Large intestine (tissue), 3 donors: ENCODE measurements at regions not wholly inside any gene's neighbourhood (a gene's known extent, or its start where the extent isn't known, plus 50 kb on each side); places are given as distances from the start of the nearest gene placed in this dataset.
"Not testable (repeated sequence)": the region's sequence is repeated elsewhere in the genome, so short reads cannot be mapped to it uniquely, and the experiment has no call there.

Experiments
- DNase-seq, 2 donors: peaks; one replicate each; pipeline versions ENCODE4 v3.0.0 to v3.0.0-alpha.2; 2013
- H3K27ac ChIP-seq: one replicate; pipeline ENCODE4 v1.5.1; 2013; ENCODE audit warnings: low read length
- H3K27me3 ChIP-seq: 2 replicates; pipeline ENCODE4 v1.6.1; 2013; ENCODE audit warnings: low read length; ENCODE audit not compliant: control insufficient read depth, insufficient read depth
- H3K36me3 ChIP-seq: 2 replicates; pipeline ENCODE4 v1.6.1; 2013; ENCODE audit warnings: low read length; ENCODE audit not compliant: control insufficient read depth, insufficient read depth
- H3K4me1 ChIP-seq: one replicate; pipeline ENCODE4 v1.6.1; 2013; ENCODE audit warnings: low read length; ENCODE audit not compliant: control insufficient read depth, insufficient read depth
- H3K4me3 ChIP-seq: one replicate; pipeline ENCODE4 v1.5.1; 2013; ENCODE audit warnings: low read length
- H3K9me3 ChIP-seq: one replicate; pipeline ENCODE4 v1.6.1; 2013; ENCODE audit warnings: mild to moderate bottlenecking, low read depth, low read length, moderate library complexity; ENCODE audit not compliant: control insufficient read depth
- WGBS: methylation state at CpG from one replicate; pipeline ENCODE4 v1.1.5; 2013; ENCODE audit warnings: low lambda C conversion rate; ENCODE audit not compliant: insufficient coverage; 5-methylcytosine and 5-hydroxymethylcytosine counted together

DNA sequence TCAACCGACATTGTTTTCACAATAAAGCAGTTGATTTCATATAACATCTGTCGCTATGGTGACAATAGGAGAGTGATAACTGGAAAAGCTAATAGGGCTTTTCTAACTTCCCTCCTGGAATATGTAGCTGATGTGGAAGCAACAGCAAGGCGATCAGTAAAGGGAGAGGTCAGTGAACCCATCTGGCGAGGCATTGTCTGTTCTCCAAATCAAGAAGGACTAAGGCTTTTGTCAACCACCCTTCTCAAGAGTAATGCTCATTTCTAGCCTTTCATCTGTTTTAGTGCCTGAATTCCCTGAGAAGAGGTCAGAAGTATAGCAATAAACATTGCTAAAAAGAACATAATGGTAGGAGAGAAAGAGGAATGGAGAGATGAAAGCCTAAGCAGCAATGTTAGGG, 201.3 kb downstream of the AKAP7 start:
- 80% methylated on average over 1 of the region's 4 CpGs for WGBS
- Histone ChIP-seq H3K4me1 (no peaks in the 10 kb centered on the region), H3K4me3 (no peak overlapping the region), H3K9me3 (no peaks in the 10 kb centered on the region), H3K36me3 (no peaks in the 10 kb centered on the region), H3K27ac (no peak overlapping the region), H3K27me3 (no peaks in the 10 kb centered on the region)
- DNase-seq, result no peak

DNA sequence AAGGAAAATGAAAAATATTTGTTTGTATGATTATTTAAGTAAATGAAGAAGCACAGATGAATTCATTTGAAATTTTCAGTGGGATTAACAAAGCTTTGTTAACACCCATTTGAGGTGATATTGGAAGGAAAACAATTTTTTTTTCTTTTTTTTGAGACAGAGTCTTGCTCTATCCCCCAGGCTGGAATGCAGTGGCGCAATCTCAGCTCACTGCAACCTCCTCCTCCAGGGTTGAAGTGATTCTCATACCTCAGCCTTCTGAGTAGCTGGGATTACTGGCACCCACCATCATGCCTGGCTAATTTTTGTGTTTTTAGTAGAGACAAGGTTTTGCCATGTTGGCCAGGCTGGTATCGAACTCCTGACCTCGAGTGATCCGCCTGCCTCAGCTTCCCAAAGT, 211.6 kb downstream of the AKAP7 start:
- not testable (repeated sequence) for H3K4me3 ChIP-seq, H3K36me3 ChIP-seq, H3K9me3 ChIP-seq, H3K27me3 ChIP-seq, DNase-seq, H3K27ac ChIP-seq
- WGBS, result 100% methylated on average over 2 of the region's 4 CpGs
- peaks cover 27% of the 10 kb centered on the region for H3K4me1 ChIP-seq

DNA sequence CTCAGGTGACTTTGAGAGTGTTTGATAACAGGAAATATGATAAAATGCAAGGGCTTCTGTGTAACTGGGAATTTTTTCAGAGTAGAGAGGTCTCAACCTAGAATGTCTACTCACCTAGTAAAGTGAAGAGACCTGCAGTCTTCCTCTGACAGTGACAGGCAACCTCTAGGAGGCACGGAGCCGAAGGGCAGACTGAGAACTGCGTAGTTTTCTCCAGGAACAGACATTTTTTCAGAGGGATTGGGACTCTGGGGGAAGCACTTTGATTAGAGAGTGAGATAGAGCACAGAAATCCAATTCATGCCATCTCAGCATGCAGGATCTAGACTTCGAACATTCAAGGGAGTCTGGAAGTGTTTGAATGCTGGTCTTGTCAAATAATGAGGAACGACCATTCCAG, 213.3 kb downstream of the AKAP7 start:
- Histone ChIP-seq H3K4me1 (peaks cover 27% of the 10 kb centered on the region), H3K9me3 (no peaks in the 10 kb centered on the region), H3K36me3 (no peaks in the 10 kb centered on the region), H3K27me3 (no peaks in the 10 kb centered on the region), H3K27ac (no peak overlapping the region), H3K4me3 (no peak overlapping the region)
- DNase-seq, result no peak
- WGBS, result 80% methylated on average over 1 of the region's 5 CpGs

DNA sequence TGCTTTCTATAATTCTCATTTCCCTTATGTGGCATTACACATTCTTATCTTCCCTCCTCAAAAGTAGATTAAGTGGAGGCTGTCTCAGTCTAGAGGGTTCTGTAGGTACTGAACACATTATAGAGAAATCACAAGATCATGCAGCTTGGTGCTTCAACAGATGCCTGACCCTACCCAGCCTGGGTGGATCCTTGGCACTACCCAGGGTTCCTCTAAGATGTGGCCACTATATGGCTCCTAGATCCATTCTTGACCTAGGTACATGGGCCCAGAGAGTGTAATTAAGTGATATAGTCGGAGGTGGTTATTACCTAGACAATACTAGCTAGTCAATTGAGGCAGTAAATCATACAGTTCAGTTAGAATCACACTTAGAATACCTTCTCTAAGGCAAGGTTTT, 213.9 kb downstream of the AKAP7 start:
- Histone ChIP-seq H3K9me3 (no peaks in the 10 kb centered on the region), H3K27me3 (no peaks in the 10 kb centered on the region), H3K4me3 (no peak overlapping the region), H3K36me3 (no peaks in the 10 kb centered on the region), H3K4me1 (peaks cover 27% of the 10 kb centered on the region), H3K27ac (no peak overlapping the region)
- no CpG with 5 or more reads among the region's 1 CpG for WGBS
- no peak for DNase-seq

DNA sequence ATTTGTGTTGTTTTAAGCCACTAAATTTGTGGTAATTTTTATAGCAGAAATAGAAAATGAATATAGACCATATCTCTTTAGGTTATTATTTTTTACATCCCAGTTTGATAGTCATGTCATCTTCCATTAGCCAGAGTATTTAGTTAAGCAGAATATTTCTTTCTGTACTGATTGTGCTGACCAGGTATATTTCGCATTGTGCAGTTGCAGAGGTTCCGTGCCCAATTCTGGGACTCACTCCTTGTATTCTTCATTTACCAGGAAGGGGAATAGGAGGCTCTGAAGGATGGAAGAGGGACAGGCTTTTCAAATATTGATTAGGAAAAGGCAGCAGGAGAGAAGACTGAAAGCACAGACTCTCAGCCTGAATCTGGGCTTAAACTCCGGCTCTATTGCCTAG, 217.8 kb downstream of the AKAP7 start:
- no peak overlapping the region for H3K27ac ChIP-seq
- H3K9me3 ChIP-seq, result no peaks in the 10 kb centered on the region
- no peaks in the 10 kb centered on the region for H3K36me3 ChIP-seq
- WGBS, result no CpG with 5 or more reads among the region's 3 CpGs
- no peaks in the 10 kb centered on the region for H3K27me3 ChIP-seq
- no peak for DNase-seq
- peaks cover 25% of the 10 kb centered on the region for H3K4me1 ChIP-seq
- H3K4me3 ChIP-seq, result no peak overlapping the region

DNA sequence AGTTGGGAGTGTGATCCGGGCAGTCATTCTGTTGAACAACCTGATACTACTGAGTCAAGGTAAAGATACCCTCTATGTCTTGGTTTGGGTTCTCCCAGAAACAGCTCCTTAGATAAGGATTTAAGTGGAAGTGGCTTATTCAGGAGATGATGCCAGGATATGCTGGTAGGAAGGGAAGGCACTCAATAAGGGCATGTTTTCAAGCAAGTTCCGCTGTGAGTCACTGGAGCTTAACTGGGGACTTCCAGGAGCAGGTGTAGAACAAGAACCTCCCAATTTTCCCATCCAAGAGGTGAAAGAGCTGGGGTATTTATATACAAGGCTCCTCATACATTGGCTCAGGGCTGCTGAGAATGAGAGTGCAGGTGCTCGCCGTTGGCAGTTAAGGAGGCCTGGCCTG, 218.6 kb downstream of the AKAP7 start:
- Histone ChIP-seq H3K27ac (no peak overlapping the region), H3K9me3 (no peaks in the 10 kb centered on the region), H3K4me1 (peaks cover 17% of the 10 kb centered on the region), H3K36me3 (no peaks in the 10 kb centered on the region), H3K27me3 (no peaks in the 10 kb centered on the region), H3K4me3 (no peak overlapping the region)
- no CpG with 5 or more reads among the region's 4 CpGs for WGBS
- DNase-seq, result no peak

DNA sequence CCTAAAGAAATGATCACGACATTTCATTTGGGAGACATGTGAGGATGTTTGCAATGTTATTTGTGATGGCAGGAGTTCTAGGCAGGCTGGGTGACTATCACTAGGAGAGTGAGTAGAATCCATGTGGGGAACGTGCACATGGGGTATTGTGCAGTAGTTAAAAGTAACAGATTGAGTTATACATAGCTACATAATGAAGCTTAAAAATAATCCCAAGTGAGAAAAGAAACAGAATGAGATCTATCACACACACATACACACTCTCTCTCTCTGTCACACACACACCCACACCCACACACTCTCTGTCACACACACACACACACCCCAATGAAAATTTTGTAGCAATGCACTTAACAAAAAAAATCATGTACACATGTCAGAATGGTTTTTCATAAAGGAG, 218.7 kb upstream of the ARG1 start:
- Histone ChIP-seq H3K4me3 (no peak overlapping the region), H3K4me1 (peaks cover 14% of the 10 kb centered on the region), H3K27ac (no peak overlapping the region), H3K27me3 (no peaks in the 10 kb centered on the region), H3K36me3 (no peaks in the 10 kb centered on the region), H3K9me3 (no peaks in the 10 kb centered on the region)
- WGBS, result no CpG with 5 or more reads among the region's 2 CpGs
- no peak for DNase-seq

DNA sequence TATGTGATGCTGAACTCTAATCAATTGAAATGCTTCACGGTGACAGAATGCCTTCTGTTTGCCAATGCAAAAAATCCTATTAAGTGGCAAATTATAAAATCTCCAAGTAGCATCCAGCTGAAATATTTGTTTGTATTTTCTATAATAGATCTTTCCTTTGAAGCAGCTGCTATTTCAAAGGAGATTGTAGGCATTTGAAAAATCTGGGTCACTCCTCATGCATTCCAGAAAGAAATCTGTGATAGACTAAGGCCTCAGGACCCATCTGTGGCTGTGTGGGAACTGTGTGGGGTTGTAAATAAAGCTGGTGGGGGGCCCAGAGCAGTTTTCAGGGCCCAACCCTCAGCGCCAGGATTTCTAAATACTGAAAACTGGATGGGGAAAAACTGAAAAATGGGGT, 216.9 kb upstream of the ARG1 start:
- DNase-seq, result no peak
- no CpG with 5 or more reads among the region's 2 CpGs for WGBS
- no peaks in the 10 kb centered on the region for H3K9me3 ChIP-seq

DNA sequence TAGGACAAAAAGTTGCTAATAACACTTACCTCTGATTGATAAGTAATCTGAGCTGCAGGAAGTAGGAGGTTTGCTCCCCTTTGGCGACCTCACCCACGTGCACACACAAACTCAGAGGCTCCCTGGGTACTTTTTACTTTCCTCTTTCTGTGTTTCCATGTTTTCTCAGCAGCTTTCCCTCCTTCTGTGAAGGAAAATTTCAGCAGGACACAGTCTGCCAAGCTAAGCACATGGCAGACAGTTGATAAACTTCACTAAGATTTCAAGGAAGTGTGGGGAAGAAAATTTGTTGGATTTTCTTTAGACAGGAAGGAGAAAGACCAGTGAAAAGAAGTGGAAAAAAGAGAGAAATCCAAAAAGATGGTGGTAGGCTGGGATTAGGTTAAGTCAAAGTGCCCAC, 215.5 kb upstream of the ARG1 start:
- H3K4me3 ChIP-seq, result no peak overlapping the region
- no peaks in the 10 kb centered on the region for H3K9me3 ChIP-seq
- WGBS, result no CpG with 5 or more reads among the region's 2 CpGs
- H3K27ac ChIP-seq, result no peak overlapping the region
- H3K4me1 ChIP-seq, result no peaks in the 10 kb centered on the region
- H3K36me3 ChIP-seq, result no peaks in the 10 kb centered on the region
- no peaks in the 10 kb centered on the region for H3K27me3 ChIP-seq
- no peak for DNase-seq

More for the DNA sequence above, 216.9 kb upstream of the ARG1 start:
- Histone ChIP-seq H3K27me3 (no peaks in the 10 kb centered on the region), H3K4me1 (peaks cover 2% of the 10 kb centered on the region), H3K27ac (no peak overlapping the region), H3K4me3 (no peak overlapping the region), H3K36me3 (no peaks in the 10 kb centered on the region)

DNA sequence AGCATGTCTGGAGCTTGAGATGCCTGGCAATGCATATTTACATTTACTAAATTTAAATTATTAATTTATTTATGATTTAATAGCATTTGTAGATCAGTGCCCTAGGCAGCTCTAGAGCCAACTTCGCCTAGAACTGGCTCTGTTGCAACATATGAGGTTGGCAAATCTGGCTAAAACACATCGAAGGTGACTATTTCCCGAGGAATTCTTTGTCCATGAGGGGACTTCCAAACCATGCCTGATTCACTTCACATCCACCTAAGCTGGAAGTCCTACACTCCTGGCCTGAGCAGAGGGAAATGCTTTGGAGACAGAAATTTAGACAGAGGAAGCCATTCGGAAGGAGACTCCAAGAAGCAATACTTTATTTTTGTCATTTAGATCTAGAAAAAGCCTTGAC, 211.0 kb upstream of the ARG1 start:
- WGBS, result no CpG with 5 or more reads among the region's 4 CpGs
- no peaks in the 10 kb centered on the region for H3K36me3 ChIP-seq
- H3K4me3 ChIP-seq, result no peak overlapping the region
- H3K27ac ChIP-seq, result no peak overlapping the region
- DNase-seq, result no peak
- H3K4me1 ChIP-seq, result peaks cover 30% of the 10 kb centered on the region
- H3K9me3 ChIP-seq, result no peaks in the 10 kb centered on the region
- H3K27me3 ChIP-seq, result no peaks in the 10 kb centered on the region

DNA sequence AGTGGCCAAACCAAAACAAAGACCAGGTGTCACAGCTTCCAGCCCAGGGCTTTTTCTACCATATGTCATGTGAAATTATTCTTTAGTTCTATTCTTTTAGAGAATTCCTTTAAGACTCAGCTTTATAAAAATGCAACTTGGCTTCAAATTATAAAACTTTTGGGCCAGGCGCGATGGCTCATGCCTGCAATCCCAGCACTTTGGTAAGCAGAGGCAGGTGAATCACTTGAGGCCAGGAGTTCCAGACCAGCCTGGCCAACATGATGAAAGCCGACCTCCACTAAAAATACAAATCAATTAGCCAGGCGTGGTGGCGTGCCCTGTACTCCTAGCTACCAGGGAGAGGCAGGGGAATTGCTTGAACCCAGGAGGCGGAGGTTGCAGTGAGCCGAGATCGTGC, 210.3 kb upstream of the ARG1 start:
- Histone ChIP-seq H3K4me1 (peaks cover 36% of the 10 kb centered on the region), H3K36me3 (no peaks in the 10 kb centered on the region), H3K27me3 (no peaks in the 10 kb centered on the region), H3K9me3 (no peaks in the 10 kb centered on the region), H3K4me3 (no peak overlapping the region), H3K27ac (no peak overlapping the region)
- WGBS, result no CpG with 5 or more reads among the region's 8 CpGs
- DNase-seq, result no peak
